Body of pancreas (tissue), 4 donors: ENCODE measurements at regions not wholly inside any gene's neighbourhood (a gene's known extent, or its start where the extent isn't known, plus 50 kb on each side); places are given as distances from the start of the nearest gene placed in this dataset.

Experiments
- CTCF ChIP-seq, 7 experiments: fragments of 450-650 bp in 4 of 7; fragments of 200-600 bp in 3 of 7; sonication (generic) in 3 of 7; IDR thresholded peaks; one replicate each; pipeline ENCODE4 v1.5.1; 2016 to 2019; ENCODE audit warnings: antibody characterized with exemption in 7 of 7
- POLR2A ChIP-seq, 3 donors: fragments of 450-650 bp; IDR thresholded peaks; one replicate each; pipeline ENCODE4 v1.6.1; 2016; ENCODE audit warnings: antibody characterized with exemption in 3 of 3, mild to moderate bottlenecking in 2 of 3

- TF ChIP-seq CTCF (IDR thresholded peaks at IDR 0.05) (no peak), POLR2A (IDR thresholded peaks at IDR 0.05) (no peak)
These were observed 103.6 kb downstream of the RMI2 start for GRCh38 chr16:11448796-11449416.
